IMR-90 (cell line): ENCODE measurements at regions not wholly inside any gene's neighbourhood (a gene's known extent, or its start where the extent isn't known, plus 50 kb on each side); places are given as distances from the start of the nearest gene placed in this dataset.

Experiments
- ATAC-seq: fragments of 200-7000 bp; cut with Tn5 transposase; 2 replicates; pipeline ENCODE4 v1.9.1; 2020; ENCODE audit warnings: low read depth, mild to moderate bottlenecking, moderate library complexity
- BruUV-seq: library from RNA; stranded (reverse); fragments of 400-500 nt; replicated peaks from 2 replicates; lab custom pipeline; 2021; lab: Mats Ljungman, UMichigan
- CTCF ChIA-PET: fragments of 300-600 bp; formaldehyde crosslinking; extraction: SDS; loops from one replicate; lab custom pipeline; 2021; ENCODE audit warnings: antibody characterized with exemption; lab: Yijun Ruan, JAX
- POLR2A ChIA-PET: fragments of 300-600 bp; sonication (Branson Sonifier 250); formaldehyde crosslinking; loops from one replicate; lab custom pipeline; 2022; ENCODE audit warnings: antibody characterized with exemption; ENCODE audit not compliant: unreplicated experiment; lab: Charles Lee
- DNase-seq: peaks from one replicate; pipeline ENCODE4 v3.0.0; 2013
- H2AFZ ChIP-seq: replicated peaks from 2 replicates; pipeline ENCODE3; 2013; ENCODE audit warnings: low read length, mild to moderate bottlenecking; ENCODE audit not compliant: poor library complexity
- H2AK5ac ChIP-seq: 2 replicates; pipeline ENCODE4 v1.6.1; 2013; ENCODE audit warnings: low read depth, low read length, inconsistent platforms
- H2AK9ac ChIP-seq: replicated peaks from 2 replicates; pipeline ENCODE3; 2013; ENCODE audit warnings: mild to moderate bottlenecking, low read depth, low read length, moderate library complexity; ENCODE audit not compliant: poor library complexity
- H2BK120ac ChIP-seq: 2 replicates; pipeline ENCODE4 v1.6.1; 2013; ENCODE audit warnings: low read depth, low read length, inconsistent platforms
- H2BK15ac ChIP-seq: 3 replicates; pipeline ENCODE4 v1.6.1; 2013; ENCODE audit warnings: low read depth, low read length, inconsistent platforms
- H2BK20ac ChIP-seq: 2 replicates; pipeline ENCODE4 v1.6.1; 2013; ENCODE audit warnings: low read depth, mild to moderate bottlenecking, inconsistent platforms, low read length, moderate library complexity
- H2BK5ac ChIP-seq: 2 replicates; pipeline ENCODE4 v1.6.1; 2013; ENCODE audit warnings: mild to moderate bottlenecking, low read depth, low read length, inconsistent platforms; ENCODE audit not compliant: poor library complexity, severe bottlenecking
- H3K14ac ChIP-seq: replicated peaks from 2 replicates; pipeline ENCODE4 v1.6.1; 2013; ENCODE audit warnings: low read depth, low read length, inconsistent platforms
- H3K18ac ChIP-seq: 2 replicates; pipeline ENCODE4 v1.6.1; 2013; ENCODE audit warnings: low read depth, low read length, control low read depth
- H3K23ac ChIP-seq: 2 replicates; pipeline ENCODE4 v1.6.1; 2013; ENCODE audit warnings: low read depth, low read length, inconsistent platforms
- H3K27ac ChIP-seq: 2 replicates; pipeline ENCODE4 v1.5.1; 2013; ENCODE audit warnings: mild to moderate bottlenecking, control low read depth, low read length; ENCODE audit not compliant: insufficient read depth
- H3K27me3 ChIP-seq: 2 replicates; pipeline ENCODE4 v1.6.1; 2013; ENCODE audit warnings: low read length; ENCODE audit not compliant: control insufficient read depth, insufficient read depth
- H3K36me3 ChIP-seq: 2 replicates; pipeline ENCODE4 v1.6.1; 2013; ENCODE audit warnings: low read length, mixed read lengths; ENCODE audit not compliant: control insufficient read depth, insufficient read depth
- H3K4ac ChIP-seq: 2 replicates; pipeline ENCODE4 v1.6.1; 2013; ENCODE audit warnings: low read depth, low read length, inconsistent platforms
- H3K4me1 ChIP-seq: 2 replicates; pipeline ENCODE4 v1.6.1; 2013; ENCODE audit warnings: low read length, mixed read lengths; ENCODE audit not compliant: control insufficient read depth, insufficient read depth
- H3K4me2 ChIP-seq: 2 replicates; pipeline ENCODE4 v1.6.1; 2013; ENCODE audit warnings: low read depth, mild to moderate bottlenecking, control low read depth, low read length, moderate library complexity
- H3K4me3 ChIP-seq: 2 replicates; pipeline ENCODE4 v1.5.1; 2013; ENCODE audit warnings: low read depth, mild to moderate bottlenecking, control low read depth, low read length, moderate library complexity; ENCODE audit not compliant: insufficient read depth
- H3K56ac ChIP-seq: 2 replicates; pipeline ENCODE4 v1.6.1; 2013; ENCODE audit warnings: low read length, inconsistent platforms; ENCODE audit not compliant: insufficient read depth; ENCODE audit errors: extremely low read depth
- H3K79me1 ChIP-seq, 2 experiments: 2 replicates each; pipeline ENCODE4 v1.6.1; 2013; ENCODE audit warnings: low read length in 2 of 2, inconsistent platforms in 1 of 2, low read depth in 1 of 2
- H3K9ac ChIP-seq: 2 replicates; pipeline ENCODE4 v1.6.1; 2013; ENCODE audit warnings: low read depth, low read length, control low read depth
- H3K9me1 ChIP-seq: 2 replicates; pipeline ENCODE4 v1.6.1; 2013; ENCODE audit warnings: low read length, inconsistent platforms; ENCODE audit not compliant: insufficient read depth
- H3K9me3 ChIP-seq: 2 replicates; pipeline ENCODE4 v1.6.1; 2013; ENCODE audit warnings: low read length; ENCODE audit not compliant: control insufficient read depth, insufficient read depth
- H4K20me1 ChIP-seq: 2 replicates; pipeline ENCODE4 v1.6.1; 2013; ENCODE audit warnings: low read length, inconsistent platforms; ENCODE audit not compliant: insufficient read depth
- H4K5ac ChIP-seq: 2 replicates; pipeline ENCODE4 v1.6.1; 2013; ENCODE audit warnings: mild to moderate bottlenecking, low read depth, low read length, control low read depth
- H4K8ac ChIP-seq, 2 experiments: 2 replicates each; pipeline ENCODE4 v1.6.1; 2013; ENCODE audit warnings: low read depth in 2 of 2, low read length in 2 of 2, control low read depth in 1 of 2, inconsistent platforms in 1 of 2
- H4K91ac ChIP-seq: 2 replicates; pipeline ENCODE4 v1.6.1; 2013; ENCODE audit warnings: low read depth, low read length, inconsistent platforms; ENCODE audit not compliant: insufficient read depth
- CEBPB ChIP-seq: IDR thresholded peaks from 2 replicates; pipeline ENCODE4 v1.6.1; 2012; ENCODE audit warnings: low read depth, low read length, improper control_type of control experiment
- CHD1 ChIP-seq: IDR thresholded peaks from 2 replicates; pipeline ENCODE4 v1.6.1; 2012; ENCODE audit warnings: low read depth, low read length, improper control_type of control experiment
- CTCF ChIP-seq: conservative IDR thresholded peaks from 2 replicates; pipeline ENCODE4 v1.5.1; 2012; ENCODE audit warnings: mild to moderate bottlenecking, low read depth, low read length, improper control_type of control experiment
- MAFK ChIP-seq: IDR thresholded peaks from 2 replicates; pipeline ENCODE4 v1.6.1; 2012; ENCODE audit warnings: low read depth, low read length, improper control_type of control experiment
- MAZ ChIP-seq: IDR thresholded peaks from 2 replicates; pipeline ENCODE4 v1.6.1; 2012; ENCODE audit warnings: low read depth, mild to moderate bottlenecking, low read length, improper control_type of control experiment, moderate library complexity, borderline replicate concordance
- MXI1 ChIP-seq: IDR thresholded peaks from 2 replicates; pipeline ENCODE4 v1.6.1; 2012; ENCODE audit warnings: low read depth, mild to moderate bottlenecking, low read length, moderate library complexity, borderline replicate concordance
- NFE2L2 ChIP-seq: fragments of 150-350 bp; IDR thresholded peaks from 2 replicates; pipeline ENCODE4 v1.6.1; 2016; ENCODE audit warnings: low read depth, mild to moderate bottlenecking, low read length
- RAD21 ChIP-seq: IDR thresholded peaks from 2 replicates; pipeline ENCODE4 v1.6.1; 2012; ENCODE audit warnings: low read length, improper control_type of control experiment
- RFX5 ChIP-seq: IDR thresholded peaks from 2 replicates; pipeline ENCODE4 v1.8.0; 2012; ENCODE audit warnings: low read depth, mild to moderate bottlenecking, low read length, moderate library complexity
- SMC3 ChIP-seq: fragments of 150-350 bp; IDR thresholded peaks from 2 replicates; pipeline ENCODE4 v1.6.1; 2016; ENCODE audit warnings: low read depth, mild to moderate bottlenecking, antibody characterized with exemption, low read length, moderate library complexity
- WGBS, 2 experiments: methylation state at CpG; one replicate each; pipeline versions ENCODE4 v1.1.5 to v1.1.7; 2013; ENCODE audit warnings: missing lambda C conversion rate in 2 of 2; ENCODE audit not compliant: insufficient read length in 1 of 2; ENCODE audit errors: extremely low coverage in 2 of 2; 5-methylcytosine and 5-hydroxymethylcytosine counted together
- dilution Hi-C: fragments of 300-500 bp; cut with HindIII; formaldehyde crosslinking; loops from one replicate; pipeline ENCODE4 v1.14.3; 2018; ENCODE audit warnings: low sequenced_read_pairs; ENCODE audit not compliant: unreplicated experiment
- in situ Hi-C: fragments of 300-500 bp; cut with MboI; formaldehyde crosslinking; loops from 3 replicates; pipeline ENCODE4 v1.14.3; 2019; ENCODE audit warnings: low sequenced_read_pairs, inconsistent platforms, mixed read lengths
- intact Hi-C: fragments of 100-400 bp; cut with micrococcal nuclease; formaldehyde crosslinking; loops from 2 replicates; pipeline ENCODE4 v1.10.0; 2022
- TF ChIP-seq, protein P1 (sequence below): fragments of 150-350 bp; IDR thresholded peaks from 2 replicates; pipeline ENCODE4 v1.6.1; 2016; ENCODE audit warnings: low read depth, mild to moderate bottlenecking, low read length, moderate library complexity, borderline replicate concordance
- TF ChIP-seq, protein P2 (sequence below): fragments of 150-350 bp; IDR thresholded peaks from 2 replicates; pipeline ENCODE4 v1.6.1; 2017; ENCODE audit warnings: mild to moderate bottlenecking, antibody characterized with exemption, low read length, low read depth

DNA sequence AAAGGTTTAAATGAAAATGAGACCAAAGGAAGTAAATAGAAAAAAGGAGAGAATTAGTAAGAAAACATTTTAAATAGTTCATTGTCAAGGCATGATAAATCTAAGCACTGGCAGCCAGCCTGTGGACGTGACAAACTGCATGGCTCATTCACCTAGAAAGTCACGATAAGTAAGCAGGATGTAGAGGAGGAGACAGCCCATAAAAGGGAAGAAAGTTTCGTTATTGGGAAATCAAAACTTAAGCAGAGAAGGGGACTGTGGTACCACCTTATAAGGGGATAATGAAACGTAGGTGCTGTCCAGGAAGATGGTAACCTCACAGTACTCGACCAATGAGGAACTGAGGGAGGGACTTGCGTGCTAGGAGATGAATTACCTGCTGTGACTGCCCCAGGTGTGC is 494.5 kb upstream of the GRAMD2B start:
- H4K91ac ChIP-seq = no peak overlapping the region
- H2BK120ac ChIP-seq = no peak overlapping the region
- no CpG with 5 or more reads among the region's 6 CpGs for WGBS, 2 experiments
- no peak overlapping the region for H2AFZ ChIP-seq
- no peak overlapping the region for H2AK9ac ChIP-seq
- BruUV-seq = no TSS peak
- no peak for DNase-seq
- in situ Hi-C loops (no loop called here), dilution Hi-C loops (no loop called here), intact Hi-C loops (no loop called here)
- H3K9me1 ChIP-seq = no peaks in the 10 kb centered on the region
- no peak overlapping the region for H2AK5ac ChIP-seq
- H4K20me1 ChIP-seq = no peaks in the 10 kb centered on the region
- H3K23ac ChIP-seq = no peak overlapping the region
- no peak overlapping the region for H2BK15ac ChIP-seq
- TF ChIP-seq CHD1 (no peak), RAD21 (no peak), NFE2L2 (no peak), MAZ (no peak), SMC3 (no peak), CTCF (no peak), MXI1 (no peak), RFX5 (no peak), MAFK (no peak), CEBPB (no peak)
- TF ChIP-seq, protein P1, sequence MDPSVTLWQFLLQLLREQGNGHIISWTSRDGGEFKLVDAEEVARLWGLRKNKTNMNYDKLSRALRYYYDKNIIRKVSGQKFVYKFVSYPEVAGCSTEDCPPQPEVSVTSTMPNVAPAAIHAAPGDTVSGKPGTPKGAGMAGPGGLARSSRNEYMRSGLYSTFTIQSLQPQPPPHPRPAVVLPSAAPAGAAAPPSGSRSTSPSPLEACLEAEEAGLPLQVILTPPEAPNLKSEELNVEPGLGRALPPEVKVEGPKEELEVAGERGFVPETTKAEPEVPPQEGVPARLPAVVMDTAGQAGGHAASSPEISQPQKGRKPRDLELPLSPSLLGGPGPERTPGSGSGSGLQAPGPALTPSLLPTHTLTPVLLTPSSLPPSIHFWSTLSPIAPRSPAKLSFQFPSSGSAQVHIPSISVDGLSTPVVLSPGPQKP = no peak
- TF ChIP-seq, protein P2, sequence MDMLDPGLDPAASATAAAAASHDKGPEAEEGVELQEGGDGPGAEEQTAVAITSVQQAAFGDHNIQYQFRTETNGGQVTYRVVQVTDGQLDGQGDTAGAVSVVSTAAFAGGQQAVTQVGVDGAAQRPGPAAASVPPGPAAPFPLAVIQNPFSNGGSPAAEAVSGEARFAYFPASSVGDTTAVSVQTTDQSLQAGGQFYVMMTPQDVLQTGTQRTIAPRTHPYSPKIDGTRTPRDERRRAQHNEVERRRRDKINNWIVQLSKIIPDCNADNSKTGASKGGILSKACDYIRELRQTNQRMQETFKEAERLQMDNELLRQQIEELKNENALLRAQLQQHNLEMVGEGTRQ = no peak
- H3K9me3 ChIP-seq = no peaks in the 10 kb centered on the region
- no peak overlapping the region for H2BK5ac ChIP-seq
- H3K4me3 ChIP-seq = no peak overlapping the region
- no peak overlapping the region for H3K4me2 ChIP-seq
- no peak overlapping the region for H3K9ac ChIP-seq
- no peaks in the 10 kb centered on the region for H3K27me3 ChIP-seq
- no peak overlapping the region for H3K14ac ChIP-seq
- no peak overlapping the region for H3K18ac ChIP-seq
- no peaks in the 10 kb centered on the region for H3K4me1 ChIP-seq
- no peak for ATAC-seq
- H4K8ac ChIP-seq = no peak overlapping the region
- no peak overlapping the region for H3K27ac ChIP-seq
- no peak overlapping the region for H4K5ac ChIP-seq
- CTCF ChIA-PET = no interaction called here
- no peak overlapping the region for H3K56ac ChIP-seq
- POLR2A ChIA-PET = no interaction called here
- H3K4ac ChIP-seq = no peak overlapping the region
- H2BK20ac ChIP-seq = no peak overlapping the region
- no peaks in the 10 kb centered on the region for H3K36me3 ChIP-seq
- no peaks in the 10 kb centered on the region for H3K79me1 ChIP-seq
